ENCODE measurements at regions not wholly inside any gene's neighbourhood (a gene's known extent, or its start where the extent isn't known, plus 50 kb on each side); places are given as distances from the start of the nearest gene placed in this dataset.

DNA sequence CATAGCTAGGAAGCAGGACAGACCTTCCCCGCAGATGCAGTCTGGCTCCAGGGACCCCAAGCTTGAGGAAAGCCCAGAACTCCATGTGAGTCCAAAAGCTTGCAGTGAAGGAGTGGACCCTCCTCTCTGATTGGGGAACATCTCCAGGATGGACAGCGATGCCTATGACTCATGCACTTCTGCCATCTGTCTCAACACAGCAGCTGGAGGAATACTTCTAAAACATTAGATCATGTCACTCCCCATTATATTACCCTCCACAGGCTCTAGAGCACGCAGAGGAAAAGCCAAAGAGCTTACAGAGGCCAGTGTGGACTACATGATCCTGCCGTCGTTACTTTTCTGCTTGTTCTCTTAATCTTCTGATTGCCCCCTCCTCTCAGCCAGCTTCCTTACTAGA, 605.7 kb downstream of the INSC start:
- TF ChIP-seq, protein P1, sequence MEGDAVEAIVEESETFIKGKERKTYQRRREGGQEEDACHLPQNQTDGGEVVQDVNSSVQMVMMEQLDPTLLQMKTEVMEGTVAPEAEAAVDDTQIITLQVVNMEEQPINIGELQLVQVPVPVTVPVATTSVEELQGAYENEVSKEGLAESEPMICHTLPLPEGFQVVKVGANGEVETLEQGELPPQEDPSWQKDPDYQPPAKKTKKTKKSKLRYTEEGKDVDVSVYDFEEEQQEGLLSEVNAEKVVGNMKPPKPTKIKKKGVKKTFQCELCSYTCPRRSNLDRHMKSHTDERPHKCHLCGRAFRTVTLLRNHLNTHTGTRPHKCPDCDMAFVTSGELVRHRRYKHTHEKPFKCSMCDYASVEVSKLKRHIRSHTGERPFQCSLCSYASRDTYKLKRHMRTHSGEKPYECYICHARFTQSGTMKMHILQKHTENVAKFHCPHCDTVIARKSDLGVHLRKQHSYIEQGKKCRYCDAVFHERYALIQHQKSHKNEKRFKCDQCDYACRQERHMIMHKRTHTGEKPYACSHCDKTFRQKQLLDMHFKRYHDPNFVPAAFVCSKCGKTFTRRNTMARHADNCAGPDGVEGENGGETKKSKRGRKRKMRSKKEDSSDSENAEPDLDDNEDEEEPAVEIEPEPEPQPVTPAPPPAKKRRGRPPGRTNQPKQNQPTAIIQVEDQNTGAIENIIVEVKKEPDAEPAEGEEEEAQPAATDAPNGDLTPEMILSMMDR (IDR thresholded peaks at IDR 0.05) = no peak
- TF ChIP-seq POLR2A (IDR thresholded peaks at IDR 0.05) = no peak
- TF ChIP-seq POLR2AphosphoS5 (IDR thresholded peaks at IDR 0.05) = no peak

Measured in breast epithelium (tissue), 3 donors.